ENCODE measurements at regions not wholly inside any gene's neighbourhood (a gene's known extent, or its start where the extent isn't known, plus 50 kb on each side); places are given as distances from the start of the nearest gene placed in this dataset.

GRCh38 chr13:33411312-33411711, 125.8 kb upstream of the STARD13 start:
- Histone ChIP-seq H3K4me2 (ENCODE audit: control insufficient read depth, insufficient read depth) (no peak overlapping the region), H3K36me3 (ENCODE audit: control insufficient read depth in 2 of 2, insufficient read depth in 2 of 2, low read length in 1 of 2) (no peaks in the 10 kb centered on the region), H3K9me3 (replicated peaks; ENCODE audit: control insufficient read depth, insufficient read depth, low read length) (no peaks in the 10 kb centered on the region), H3K4me1 (ENCODE audit: control insufficient read depth, insufficient read depth, low read length) (no peaks in the 10 kb centered on the region), H4K20me1 (ENCODE audit: control insufficient read depth, insufficient read depth) (no peaks in the 10 kb centered on the region), H3K27me3 (replicated peaks in 1 of 2; ENCODE audit: control insufficient read depth in 2 of 2, insufficient read depth in 2 of 2, low read length in 1 of 2) (no peaks in the 10 kb centered on the region), H2AFZ (ENCODE audit: control insufficient read depth, low read depth, low read length) (no peak overlapping the region), H3K4me3 (no peak overlapping the region), H3K79me2 (ENCODE audit: control insufficient read depth, insufficient read depth, low read length) (no peaks in the 10 kb centered on the region), H3K9ac (ENCODE audit: control insufficient read depth, insufficient read depth, low read length) (no peak overlapping the region), H3K27ac (ENCODE audit: control insufficient read depth, insufficient read depth) (no peak overlapping the region)
- WGBS (ENCODE audit: insufficient coverage, insufficient replicate concordance, low lambda C conversion rate, missing lambda C conversion rate), result 0% methylated on average over 1 of the region's 1 CpG
- BruUV-seq (replicated peaks), result no TSS peak
- no peak for DNase-seq (ENCODE audit: low read depth, low spot score)
- CTCF ChIA-PET, result no interaction called here
- POLR2A ChIA-PET, result no interaction called here
- ATAC-seq, result no peak
- RAD21 ChIA-PET (ENCODE audit: unreplicated experiment), result no interaction called here
- TF ChIP-seq NFYB (IDR thresholded peaks at IDR 0.05; ENCODE audit: insufficient read depth, low read depth, low read length) (no peak), CTCF (IDR thresholded peaks at IDR 0.05 in 2 of 3, conservative IDR thresholded peaks at IDR 0.05 in 1 of 3; ENCODE audit: control insufficient read depth in 2 of 3, extremely low read depth in 1 of 3, insufficient read depth in 1 of 3, low read depth in 3 of 3, low read length in 3 of 3) (no peak), TCF12 (IDR thresholded peaks at IDR 0.05; ENCODE audit: low read depth, low read length) (no peak), RCOR1 (conservative IDR thresholded peaks at IDR 0.05; ENCODE audit: low read depth, low read length) (no peak)
- intact Hi-C loops (cut with micrococcal nuclease; ENCODE audit: unreplicated experiment), result no loop called here
- SMC1A ChIA-PET (ENCODE audit: uncharacterized antibody, unreplicated experiment), result no interaction called here
- no peak for FAIRE-seq
- in situ Hi-C loops (cut with MboI), result no loop called here

GRCh38 chr13:33415822-33416221, 130.3 kb upstream of the STARD13 start:
- ChIA-PET RAD21 (ENCODE audit: unreplicated experiment) (no interaction called here), SMC1A (ENCODE audit: uncharacterized antibody, unreplicated experiment) (no interaction called here), CTCF (interaction anchor here (0.9 kb wide), 1 partner anchor 10 kb away, joined by 4 read pairs; no protein-coding TSS in a partner anchor), POLR2A (no interaction called here)
- Histone ChIP-seq H3K9ac (ENCODE audit: control insufficient read depth, insufficient read depth, low read length) (no peak overlapping the region), H4K20me1 (ENCODE audit: control insufficient read depth, insufficient read depth) (no peaks in the 10 kb centered on the region), H3K4me2 (ENCODE audit: control insufficient read depth, insufficient read depth) (no peak overlapping the region), H3K79me2 (ENCODE audit: control insufficient read depth, insufficient read depth, low read length) (no peaks in the 10 kb centered on the region), H3K27me3 (replicated peaks in 1 of 2; ENCODE audit: control insufficient read depth in 2 of 2, insufficient read depth in 2 of 2, low read length in 1 of 2) (no peaks in the 10 kb centered on the region), H2AFZ (ENCODE audit: control insufficient read depth, low read depth, low read length) (no peak overlapping the region), H3K4me1 (ENCODE audit: control insufficient read depth, insufficient read depth, low read length) (no peaks in the 10 kb centered on the region), H3K27ac (ENCODE audit: control insufficient read depth, insufficient read depth) (no peak overlapping the region), H3K36me3 (ENCODE audit: control insufficient read depth in 2 of 2, insufficient read depth in 2 of 2, low read length in 1 of 2) (no peaks in the 10 kb centered on the region), H3K9me3 (replicated peaks; ENCODE audit: control insufficient read depth, insufficient read depth, low read length) (no peaks in the 10 kb centered on the region; the same call in 2 of the 3 replicates), H3K4me3 (no peak overlapping the region)
- in situ Hi-C loops (cut with MboI) (no loop called here), intact Hi-C loops (cut with micrococcal nuclease; ENCODE audit: unreplicated experiment) (no loop called here)
- 94% methylated on average over 1 of the region's 1 CpG for WGBS (ENCODE audit: insufficient coverage, insufficient replicate concordance, low lambda C conversion rate, missing lambda C conversion rate)
- no TSS peak for BruUV-seq (replicated peaks)
- no peak for ATAC-seq
- no peak for FAIRE-seq
- DNase-seq (ENCODE audit: low read depth, low spot score), result no peak
- TF ChIP-seq SUPT20H (IDR thresholded peaks at IDR 0.05; ENCODE audit: borderline replicate concordance, control insufficient read depth, low read depth, low read length) (no peak), SRF (IDR thresholded peaks at IDR 0.05; ENCODE audit: low read depth in 2 of 2, low read length in 2 of 2) (no peak), ZNF207 (IDR thresholded peaks at IDR 0.05; ENCODE audit: borderline replicate concordance) (no peak), ESRRA (IDR thresholded peaks at IDR 0.05; ENCODE audit: low read length) (no peak), CEBPZ (IDR thresholded peaks at IDR 0.05; ENCODE audit: low read depth, low read length) (no peak), ATF7 (IDR thresholded peaks at IDR 0.05; ENCODE audit: low read depth) (no peak), CEBPB (IDR thresholded peaks at IDR 0.05; ENCODE audit: borderline replicate concordance in 1 of 2, low read depth in 2 of 2, low read length in 2 of 2) (no peak), RB1 (IDR thresholded peaks at IDR 0.05; ENCODE audit: borderline replicate concordance) (no peak), JUND (IDR thresholded peaks at IDR 0.05; ENCODE audit: low read depth, low read length) (no peak)

Data from GM12878 (cell line).